ENCODE measurements at regions not wholly inside any gene's neighbourhood (a gene's known extent, or its start where the extent isn't known, plus 50 kb on each side); places are given as distances from the start of the nearest gene placed in this dataset.

DNA sequence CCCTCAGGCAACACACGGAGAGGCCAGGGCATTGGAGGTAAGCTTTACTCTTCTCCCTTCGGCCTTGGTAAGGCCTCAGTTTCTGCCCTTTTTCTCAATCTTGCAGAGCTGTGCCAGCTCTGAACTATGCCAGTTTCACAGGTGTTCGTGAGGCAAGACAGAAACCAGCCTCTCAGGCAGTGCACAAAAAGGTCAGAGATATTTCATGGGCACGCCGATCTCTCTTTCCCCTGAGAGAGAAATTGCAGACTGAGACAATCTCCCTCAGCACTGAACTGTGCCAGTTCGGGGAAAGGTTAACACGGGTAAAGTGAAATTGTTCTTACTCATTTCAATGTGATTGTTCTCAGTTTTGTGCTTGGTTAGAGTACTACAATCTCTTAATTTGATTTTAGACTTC, 88.5 kb downstream of the GMNC start:
- H3K27ac ChIP-seq = no peak overlapping the region
- TF ChIP-seq EP300 (IDR thresholded peaks at IDR 0.05) (no peak), POLR2A (IDR thresholded peaks at IDR 0.05) (no peak)
- TF ChIP-seq, protein P1, sequence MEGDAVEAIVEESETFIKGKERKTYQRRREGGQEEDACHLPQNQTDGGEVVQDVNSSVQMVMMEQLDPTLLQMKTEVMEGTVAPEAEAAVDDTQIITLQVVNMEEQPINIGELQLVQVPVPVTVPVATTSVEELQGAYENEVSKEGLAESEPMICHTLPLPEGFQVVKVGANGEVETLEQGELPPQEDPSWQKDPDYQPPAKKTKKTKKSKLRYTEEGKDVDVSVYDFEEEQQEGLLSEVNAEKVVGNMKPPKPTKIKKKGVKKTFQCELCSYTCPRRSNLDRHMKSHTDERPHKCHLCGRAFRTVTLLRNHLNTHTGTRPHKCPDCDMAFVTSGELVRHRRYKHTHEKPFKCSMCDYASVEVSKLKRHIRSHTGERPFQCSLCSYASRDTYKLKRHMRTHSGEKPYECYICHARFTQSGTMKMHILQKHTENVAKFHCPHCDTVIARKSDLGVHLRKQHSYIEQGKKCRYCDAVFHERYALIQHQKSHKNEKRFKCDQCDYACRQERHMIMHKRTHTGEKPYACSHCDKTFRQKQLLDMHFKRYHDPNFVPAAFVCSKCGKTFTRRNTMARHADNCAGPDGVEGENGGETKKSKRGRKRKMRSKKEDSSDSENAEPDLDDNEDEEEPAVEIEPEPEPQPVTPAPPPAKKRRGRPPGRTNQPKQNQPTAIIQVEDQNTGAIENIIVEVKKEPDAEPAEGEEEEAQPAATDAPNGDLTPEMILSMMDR (IDR thresholded peaks at IDR 0.05) = no peak

DNA sequence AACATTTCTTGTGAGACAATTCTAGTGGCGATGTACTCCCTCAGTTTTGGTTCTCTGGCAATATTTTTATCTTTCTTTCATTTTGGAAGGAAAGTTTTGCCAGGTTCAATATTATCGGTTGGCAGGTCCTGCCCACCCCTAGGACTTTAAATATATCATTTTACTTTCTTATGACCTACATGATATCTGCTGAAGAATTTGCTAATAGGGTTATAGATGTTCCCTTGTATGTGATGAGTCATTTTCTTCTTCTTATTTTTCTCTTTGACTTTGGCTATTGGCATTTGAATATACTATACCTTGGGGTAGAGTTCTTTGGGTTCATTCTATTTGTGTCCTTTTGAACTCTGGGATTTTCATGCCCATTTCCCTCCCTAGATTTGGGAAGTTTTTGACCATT, 89.7 kb downstream of the GMNC start:
- no peak overlapping the region for H3K4me3 ChIP-seq
- no peak for TF ChIP-seq POLR2A (IDR thresholded peaks at IDR 0.05)
- TF ChIP-seq EP300 (IDR thresholded peaks at IDR 0.05) = no peak
- TF ChIP-seq, protein P1 (IDR thresholded peaks at IDR 0.05) = no peak
- no peaks in the 10 kb centered on the region for H3K9me3 ChIP-seq
- no peaks in the 10 kb centered on the region for H3K4me1 ChIP-seq (ENCODE audit: insufficient read depth)
- H3K27ac ChIP-seq = no peak overlapping the region
- H3K27me3 ChIP-seq = no peaks in the 10 kb centered on the region
- no peaks in the 10 kb centered on the region for H3K36me3 ChIP-seq
- 94 to 99% (median 97%) methylated on average over 2 of the region's 2 CpGs for WGBS, 3 donors
- intact Hi-C loops (cut with DNase I) = no loop called here
- DNase-seq = no peak

More for the DNA sequence above, 88.5 kb downstream of the GMNC start:
- intact Hi-C loops (cut with DNase I) = no loop called here
- H3K36me3 ChIP-seq = no peaks in the 10 kb centered on the region
- no peaks in the 10 kb centered on the region for H3K9me3 ChIP-seq
- H3K4me1 ChIP-seq (ENCODE audit: insufficient read depth) = no peaks in the 10 kb centered on the region
- WGBS, 3 donors = 75 to 82% (median 76%) methylated on average over 7 of the region's 7 CpGs
- H3K4me3 ChIP-seq = no peak overlapping the region
- H3K27me3 ChIP-seq = no peaks in the 10 kb centered on the region
- no peak for DNase-seq

DNA sequence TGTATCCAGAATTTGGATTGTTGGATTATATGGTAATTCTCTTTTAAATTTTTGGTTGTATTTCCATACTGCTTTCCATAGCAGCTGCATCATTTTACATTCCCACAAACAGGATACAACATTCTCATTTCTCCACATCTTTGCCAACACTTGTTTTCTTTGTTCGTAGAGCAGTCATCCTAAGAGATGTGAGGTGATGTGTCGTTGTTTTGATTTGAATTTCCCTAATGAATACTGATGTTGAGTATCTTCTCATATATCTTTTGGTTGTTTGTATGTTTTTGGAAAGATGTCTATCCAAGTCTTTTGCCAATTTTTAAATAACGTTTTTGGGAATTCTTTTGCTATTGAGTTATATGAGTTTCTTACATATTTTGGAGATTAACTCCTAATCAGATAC, 93.6 kb downstream of the GMNC start:
- no peak for DNase-seq

DNA sequence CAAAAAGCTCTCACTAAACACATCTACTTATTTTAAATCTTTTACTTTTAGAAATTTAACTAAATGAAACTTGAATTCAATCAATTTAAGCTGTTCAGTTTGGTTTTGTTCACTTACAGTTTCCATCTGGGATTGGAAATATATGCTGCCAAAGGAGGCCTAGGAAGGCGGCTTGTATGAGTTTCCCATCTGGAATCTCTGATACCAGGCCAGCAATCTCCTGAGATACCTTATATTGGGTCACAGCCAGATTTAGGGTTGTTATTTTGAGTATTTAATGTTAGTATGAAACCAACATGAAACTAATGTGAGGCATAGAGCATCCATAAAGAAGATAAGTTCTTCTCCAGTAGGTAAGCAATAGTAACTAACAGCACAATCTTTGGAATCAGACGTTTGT, 94.6 kb downstream of the GMNC start:
- H3K4me1 ChIP-seq (ENCODE audit: insufficient read depth) = no peaks in the 10 kb centered on the region
- WGBS, 3 donors = 77 to 84% (median 80%) methylated on average over 2 of the region's 2 CpGs
- no peak for DNase-seq
- no peak overlapping the region for H3K4me3 ChIP-seq
- intact Hi-C loops (cut with DNase I) = no loop called here
- H3K9me3 ChIP-seq = no peaks in the 10 kb centered on the region
- no peak overlapping the region for H3K27ac ChIP-seq
- no peak for TF ChIP-seq POLR2A (IDR thresholded peaks at IDR 0.05)
- TF ChIP-seq, protein P1 (IDR thresholded peaks at IDR 0.05) = no peak
- no peak for TF ChIP-seq EP300 (IDR thresholded peaks at IDR 0.05)
- no peaks in the 10 kb centered on the region for H3K27me3 ChIP-seq
- no peaks in the 10 kb centered on the region for H3K36me3 ChIP-seq

More for the DNA sequence above, 93.6 kb downstream of the GMNC start:
- H3K36me3 ChIP-seq = no peaks in the 10 kb centered on the region
- TF ChIP-seq, protein P1 (IDR thresholded peaks at IDR 0.05) = no peak
- no peak for TF ChIP-seq EP300 (IDR thresholded peaks at IDR 0.05)
- no peak for TF ChIP-seq POLR2A (IDR thresholded peaks at IDR 0.05)
- intact Hi-C loops (cut with DNase I) = no loop called here
- no peak overlapping the region for H3K4me3 ChIP-seq
- no peak overlapping the region for H3K27ac ChIP-seq
- WGBS, 3 donors = 69 to 74% (median 70%) methylated on average over 3 of the region's 3 CpGs
- H3K4me1 ChIP-seq (ENCODE audit: insufficient read depth) = no peaks in the 10 kb centered on the region
- no peaks in the 10 kb centered on the region for H3K9me3 ChIP-seq
- H3K27me3 ChIP-seq = no peaks in the 10 kb centered on the region

Data from ovary (tissue), 7 donors.